OCI-LY7 (cell line): ENCODE measurements at regions not wholly inside any gene's neighbourhood (a gene's known extent, or its start where the extent isn't known, plus 50 kb on each side); places are given as distances from the start of the nearest gene placed in this dataset.

Experiments used
- CTCF ChIP-seq: fragments of 200-600 bp; sonication (generic); conservative IDR thresholded peaks from 2 replicates; pipeline ENCODE4 v1.5.1; 2014; ENCODE audit warnings: mild to moderate bottlenecking, antibody characterized with exemption, low read length, moderate library complexity, mixed read lengths
- EZH2phosphoT487 ChIP-seq: fragments of 200-600 bp; sonication (generic); IDR thresholded peaks from 2 replicates; pipeline ENCODE4 v1.6.1; 2018; ENCODE audit warnings: low read depth, borderline replicate concordance, mild to moderate bottlenecking, mixed run types, antibody characterized with exemption, low read length, moderate library complexity, mixed read lengths

- TF ChIP-seq CTCF, result no peak
- no peak for TF ChIP-seq EZH2phosphoT487
Measured at GRCh38 chr14:40248671-40249070, 816.4 kb upstream of the FBXO33 start.
